Vagina (tissue), 2 donors: ENCODE measurements at regions not wholly inside any gene's neighbourhood (a gene's known extent, or its start where the extent isn't known, plus 50 kb on each side); places are given as distances from the start of the nearest gene placed in this dataset.

Experiments used
- CTCF ChIP-seq, 3 experiments: fragments of 450-650 bp in 2 of 3; fragments of 200-600 bp in 1 of 3; sonication (generic) in 1 of 3; IDR thresholded peaks; one replicate each; pipeline ENCODE4 v1.5.1; 2017 to 2019; ENCODE audit warnings: antibody characterized with exemption in 3 of 3, mild to moderate bottlenecking in 2 of 3, moderate library complexity in 2 of 3
- POLR2A ChIP-seq, 2 donors: fragments of 450-650 bp; IDR thresholded peaks; one replicate each; pipeline ENCODE4 v1.6.1; 2017; ENCODE audit warnings: antibody characterized with exemption in 2 of 2, mild to moderate bottlenecking in 2 of 2, moderate library complexity in 2 of 2

GRCh38 chr4:23697722-23698121 is 192.1 kb downstream of the PPARGC1A start:
- TF ChIP-seq CTCF (IDR thresholded peaks at IDR 0.05) (no peak), POLR2A (IDR thresholded peaks at IDR 0.05) (no peak)
